Endodermal cell (in vitro differentiated cells): ENCODE measurements at regions not wholly inside any gene's neighbourhood (a gene's known extent, or its start where the extent isn't known, plus 50 kb on each side); places are given as distances from the start of the nearest gene placed in this dataset.

Source experiments
- DNase-seq: peaks from one replicate; pipeline ENCODE4 v3.0.0-alpha.2; 2017
- H3K27ac ChIP-seq: 2 replicates; pipeline ENCODE4 v1.5.1; 2013; ENCODE audit warnings: mild to moderate bottlenecking, low read depth, low read length, moderate library complexity
- H3K27me3 ChIP-seq: 2 replicates; pipeline ENCODE4 v1.6.1; 2013; ENCODE audit warnings: mild to moderate bottlenecking, low read length, moderate library complexity; ENCODE audit not compliant: insufficient read depth, control insufficient read depth, poor library complexity, severe bottlenecking
- H3K36me3 ChIP-seq: 2 replicates; pipeline ENCODE4 v1.7.0; 2013; ENCODE audit warnings: mild to moderate bottlenecking, low read length, moderate library complexity; ENCODE audit not compliant: control insufficient read depth, insufficient read depth
- H3K4me1 ChIP-seq: one replicate; pipeline ENCODE4 v1.7.0; 2013; ENCODE audit warnings: low read length; ENCODE audit not compliant: control insufficient read depth, insufficient read depth
- H3K4me3 ChIP-seq: 2 replicates; pipeline ENCODE4 v1.5.1; 2013; ENCODE audit warnings: mild to moderate bottlenecking, low read length, moderate library complexity
- H3K9ac ChIP-seq: 2 replicates; pipeline ENCODE4 v1.6.1; 2013; ENCODE audit warnings: mild to moderate bottlenecking, low read length, moderate library complexity; ENCODE audit not compliant: poor library complexity, severe bottlenecking; ENCODE audit errors: extremely low read depth
- H3K9me3 ChIP-seq: 2 replicates; pipeline ENCODE4 v1.6.1; 2013; ENCODE audit warnings: mild to moderate bottlenecking, low read length, moderate library complexity; ENCODE audit not compliant: control insufficient read depth
- H3K27ac Mint-ChIP-seq: 2 replicates; pipeline ENCODE4 v1.8.0; 2020; ENCODE audit warnings: mixed read lengths
- H3K27me3 Mint-ChIP-seq: 2 replicates; pipeline ENCODE4 v1.8.0; 2021; ENCODE audit warnings: mild to moderate bottlenecking, mixed read lengths; ENCODE audit not compliant: insufficient read depth
- H3K36me3 Mint-ChIP-seq: 2 replicates; pipeline ENCODE4 v1.8.0; 2020; ENCODE audit warnings: low read depth, mixed read lengths
- H3K4me1 Mint-ChIP-seq: 2 replicates; pipeline ENCODE4 v1.8.0; 2020; ENCODE audit warnings: mixed read lengths
- H3K4me3 Mint-ChIP-seq: 2 replicates; pipeline ENCODE4 v1.8.0; 2020; ENCODE audit warnings: mild to moderate bottlenecking, moderate library complexity, mixed read lengths
- H3K9me3 Mint-ChIP-seq: 2 replicates; pipeline ENCODE4 v1.8.0; 2020; ENCODE audit warnings: mild to moderate bottlenecking, mixed read lengths
- WGBS, 2 experiments: methylation state at CpG; one replicate each; pipeline versions ENCODE4 v1.1.5 to v1.1.7; 2013; ENCODE audit warnings: missing lambda C conversion rate in 2 of 2, mixed read lengths in 1 of 2; ENCODE audit not compliant: insufficient coverage in 1 of 2, insufficient read length in 1 of 2; 5-methylcytosine and 5-hydroxymethylcytosine counted together
- TF ChIP-seq, protein P1 (sequence below): fragments of 200-600 bp; sonication (generic); conservative IDR thresholded peaks from 2 replicates; pipeline ENCODE4 v1.5.0; 2021; ENCODE audit warnings: antibody characterized with exemption, mild to moderate bottlenecking

DNA sequence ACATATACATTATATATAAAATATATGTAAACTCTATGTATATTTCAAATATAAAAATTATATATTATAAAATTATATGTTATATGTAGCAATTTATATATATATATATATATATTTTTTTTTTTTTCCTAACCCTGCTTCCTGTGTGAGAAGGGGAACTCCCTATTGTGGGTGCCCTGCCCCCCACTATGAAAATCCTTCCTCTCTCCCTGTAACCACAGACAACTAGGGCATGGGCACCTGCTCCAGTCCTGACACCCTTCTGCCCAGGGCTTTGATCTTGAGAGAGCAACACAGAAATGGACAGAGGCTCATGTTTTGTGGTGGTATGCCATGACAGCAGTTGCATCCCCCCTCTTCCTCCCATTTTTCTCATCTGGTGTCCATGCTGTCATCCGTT, 148.7 kb upstream of the IL12B start:
- Histone ChIP-seq H3K4me1 (no peaks in the 10 kb centered on the region), H3K9me3 (peaks cover 18% of the 10 kb centered on the region), H3K36me3 (no peaks in the 10 kb centered on the region), H3K4me3 (no peak overlapping the region), H3K9ac (no peak overlapping the region), H3K27me3 (no peaks in the 10 kb centered on the region), H3K27ac (no peak overlapping the region)
- TF ChIP-seq, protein P1, sequence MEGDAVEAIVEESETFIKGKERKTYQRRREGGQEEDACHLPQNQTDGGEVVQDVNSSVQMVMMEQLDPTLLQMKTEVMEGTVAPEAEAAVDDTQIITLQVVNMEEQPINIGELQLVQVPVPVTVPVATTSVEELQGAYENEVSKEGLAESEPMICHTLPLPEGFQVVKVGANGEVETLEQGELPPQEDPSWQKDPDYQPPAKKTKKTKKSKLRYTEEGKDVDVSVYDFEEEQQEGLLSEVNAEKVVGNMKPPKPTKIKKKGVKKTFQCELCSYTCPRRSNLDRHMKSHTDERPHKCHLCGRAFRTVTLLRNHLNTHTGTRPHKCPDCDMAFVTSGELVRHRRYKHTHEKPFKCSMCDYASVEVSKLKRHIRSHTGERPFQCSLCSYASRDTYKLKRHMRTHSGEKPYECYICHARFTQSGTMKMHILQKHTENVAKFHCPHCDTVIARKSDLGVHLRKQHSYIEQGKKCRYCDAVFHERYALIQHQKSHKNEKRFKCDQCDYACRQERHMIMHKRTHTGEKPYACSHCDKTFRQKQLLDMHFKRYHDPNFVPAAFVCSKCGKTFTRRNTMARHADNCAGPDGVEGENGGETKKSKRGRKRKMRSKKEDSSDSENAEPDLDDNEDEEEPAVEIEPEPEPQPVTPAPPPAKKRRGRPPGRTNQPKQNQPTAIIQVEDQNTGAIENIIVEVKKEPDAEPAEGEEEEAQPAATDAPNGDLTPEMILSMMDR = no peak
- no peak overlapping the region for H3K27ac Mint-ChIP-seq
- H3K9me3 Mint-ChIP-seq = peaks cover 3% of the 10 kb centered on the region
- peaks cover 5% of the 10 kb centered on the region for H3K27me3 Mint-ChIP-seq
- no peaks in the 10 kb centered on the region for H3K4me1 Mint-ChIP-seq
- WGBS, 2 experiments = 88 to 93% methylated on average over 1 of the region's 1 CpG
- DNase-seq = no peak
- no peaks in the 10 kb centered on the region for H3K36me3 Mint-ChIP-seq
- H3K4me3 Mint-ChIP-seq = no peak overlapping the region

DNA sequence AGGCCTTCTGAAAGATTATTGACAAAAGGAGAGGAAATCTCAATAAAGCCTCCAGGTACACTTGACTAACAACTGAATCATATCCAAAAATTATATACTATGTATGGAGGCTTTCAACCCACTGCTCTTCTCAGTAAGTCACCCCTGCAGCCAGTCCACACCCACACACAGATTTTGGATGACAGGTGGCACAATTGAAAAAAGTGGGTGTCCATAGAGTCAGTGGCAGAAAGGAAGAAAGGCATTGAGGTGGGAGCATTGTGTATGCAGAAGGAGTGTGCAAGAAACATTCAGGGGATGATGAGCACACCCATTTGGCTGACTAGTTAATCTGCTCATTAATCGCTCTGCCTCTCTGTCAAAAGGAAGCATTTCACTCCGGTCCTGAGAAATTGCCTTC, 150.6 kb upstream of the IL12B start:
- Histone ChIP-seq H3K36me3 (no peaks in the 10 kb centered on the region), H3K4me3 (no peak overlapping the region), H3K9ac (no peak overlapping the region), H3K27ac (no peak overlapping the region), H3K27me3 (no peaks in the 10 kb centered on the region), H3K9me3 (peaks cover under 1% of the 10 kb centered on the region), H3K4me1 (no peaks in the 10 kb centered on the region)
- no peaks in the 10 kb centered on the region for H3K36me3 Mint-ChIP-seq
- no peaks in the 10 kb centered on the region for H3K4me1 Mint-ChIP-seq
- TF ChIP-seq, protein P1 = no peak
- H3K4me3 Mint-ChIP-seq = no peak overlapping the region
- 99 to 100% methylated on average over 1 to 2 of the region's 2 CpGs for WGBS, 2 experiments
- DNase-seq = no peak
- H3K27me3 Mint-ChIP-seq = no peaks in the 10 kb centered on the region
- H3K9me3 Mint-ChIP-seq = no peaks in the 10 kb centered on the region
- H3K27ac Mint-ChIP-seq = no peak overlapping the region

DNA sequence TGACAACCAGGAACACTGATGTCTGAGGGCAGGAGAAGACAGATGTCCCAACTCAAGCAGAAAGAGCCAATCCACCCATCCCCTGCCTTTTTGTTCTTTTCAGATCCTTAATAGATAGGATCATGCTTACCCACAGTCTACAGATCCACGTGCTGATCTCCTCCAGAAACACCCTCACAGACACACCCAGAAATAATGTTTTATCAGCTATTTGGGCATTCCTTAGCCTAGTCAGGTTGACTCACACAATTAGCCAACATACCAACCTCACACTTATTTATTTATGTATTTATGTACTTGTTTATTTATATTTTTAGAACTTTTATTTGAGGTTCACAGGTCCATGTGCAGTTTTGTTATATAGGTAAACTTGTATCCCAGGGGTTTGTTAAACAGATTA, 151.5 kb upstream of the IL12B start:
- H3K27ac ChIP-seq = no peak overlapping the region

More for the DNA sequence above, 151.5 kb upstream of the IL12B start:
- Histone ChIP-seq H3K4me3 (no peak overlapping the region), H3K4me1 (no peaks in the 10 kb centered on the region), H3K9ac (no peak overlapping the region), H3K36me3 (no peaks in the 10 kb centered on the region), H3K9me3 (no peaks in the 10 kb centered on the region), H3K27me3 (no peaks in the 10 kb centered on the region)
- H3K27ac Mint-ChIP-seq = no peak overlapping the region
- WGBS, 2 experiments = 88% methylated on average over 1 of the region's 1 CpG; no CpG with 5 or more reads in 1 of the 2 experiments
- TF ChIP-seq, protein P1 = no peak
- H3K4me1 Mint-ChIP-seq = no peaks in the 10 kb centered on the region
- H3K27me3 Mint-ChIP-seq = no peaks in the 10 kb centered on the region
- DNase-seq = no peak
- no peaks in the 10 kb centered on the region for H3K9me3 Mint-ChIP-seq
- H3K36me3 Mint-ChIP-seq = no peaks in the 10 kb centered on the region
- H3K4me3 Mint-ChIP-seq = no peak overlapping the region
